HK-2 (cell line): ENCODE measurements at regions not wholly inside any gene's neighbourhood (a gene's known extent, or its start where the extent isn't known, plus 50 kb on each side); places are given as distances from the start of the nearest gene placed in this dataset.
"Not testable (repeated sequence)": the region's sequence is repeated elsewhere in the genome, so short reads cannot be mapped to it uniquely, and the experiment has no call there.

Experiments
- DNase-seq: peaks from one replicate; pipeline ENCODE4 v3.0.0-alpha.2; 2018; ENCODE audit not compliant: unreplicated experiment

- not testable (repeated sequence) for DNase-seq
Observed at GRCh38 chr6:71360556-71361335, 72.1 kb downstream of the OGFRL1 start.

DNA sequence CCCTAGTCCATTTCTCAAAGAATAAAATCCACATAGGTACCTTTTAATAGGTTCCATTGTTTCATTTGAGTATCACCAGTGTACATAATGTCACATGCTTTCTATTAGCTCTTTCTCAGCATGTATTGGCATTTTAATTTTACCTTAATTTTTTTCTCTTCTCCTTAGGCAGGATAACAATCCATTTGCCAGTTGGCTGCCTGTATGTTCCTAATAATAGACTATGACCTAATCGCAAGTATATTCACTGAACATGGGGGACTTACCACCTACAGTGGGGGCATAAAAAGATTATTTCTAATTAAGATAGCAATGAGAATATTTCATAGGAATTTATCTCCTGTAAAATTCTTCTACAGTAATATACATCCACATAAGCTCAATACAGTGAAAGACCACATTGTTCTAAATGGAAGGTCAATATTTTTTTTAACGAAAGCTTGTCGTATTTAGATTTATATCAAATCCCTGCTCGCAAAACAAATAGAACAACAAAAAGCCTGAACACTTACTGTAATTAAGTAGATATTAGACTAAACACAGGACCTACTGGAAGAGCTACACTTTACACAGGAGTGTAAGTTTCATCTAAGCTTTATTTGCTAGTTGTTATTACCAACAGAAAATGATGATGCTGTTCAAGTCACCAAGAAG, 76.4 kb downstream of the OGFRL1 start:
- no peak for DNase-seq

GRCh38 chr6:71367756-71368155, 79.1 kb downstream of the OGFRL1 start:
- DNase-seq: no peak

GRCh38 chr6:71368284-71368683, 79.7 kb downstream of the OGFRL1 start:
- DNase-seq: no peak

DNA sequence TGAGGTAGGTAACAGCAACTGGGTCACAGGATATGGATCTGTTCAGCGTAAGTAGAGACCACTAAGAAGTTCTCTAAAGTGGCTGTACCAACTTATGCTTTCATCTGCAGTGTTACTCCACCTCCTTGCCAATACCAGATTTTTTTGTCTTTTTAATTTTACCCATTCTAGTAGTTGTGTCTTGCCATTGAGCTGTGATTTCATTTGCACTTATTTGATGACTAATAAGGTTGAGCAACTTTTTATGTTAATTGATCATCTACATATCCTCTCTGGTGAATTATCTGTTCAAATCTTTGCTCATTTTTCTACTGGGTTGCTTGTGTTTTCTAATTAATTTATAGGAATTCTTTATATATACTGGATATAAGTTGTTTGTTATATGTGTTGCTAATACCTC, 82.9 kb downstream of the OGFRL1 start:
- DNase-seq: no peak

- no peak for DNase-seq
Observed at GRCh38 chr6:71373943-71374342, 85.3 kb downstream of the OGFRL1 start.

GRCh38 chr6:71375676-71376075, 87.1 kb downstream of the OGFRL1 start:
- no peak for DNase-seq

DNA sequence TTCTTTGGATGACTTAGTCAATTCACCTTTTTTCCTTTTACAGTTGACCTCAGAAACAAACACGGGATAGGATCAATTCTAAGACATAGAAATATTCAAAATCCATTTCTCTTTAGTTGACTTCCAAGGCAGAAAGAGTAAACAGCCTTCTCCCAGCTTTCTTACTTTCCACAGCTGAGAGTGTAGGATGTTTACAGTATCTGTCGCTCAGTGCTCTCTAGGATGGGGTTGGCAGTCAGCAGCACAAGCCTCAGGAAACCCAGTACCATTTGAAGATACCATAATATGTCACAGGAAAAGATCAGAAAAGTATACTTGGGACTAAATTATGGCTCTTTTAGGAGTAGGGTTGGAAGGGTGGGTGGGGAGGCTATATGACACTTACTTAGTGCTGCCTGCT, 88.2 kb downstream of the OGFRL1 start:
- DNase-seq: no peak

GRCh38 chr6:71383476-71383875, 94.9 kb downstream of the OGFRL1 start:
- DNase-seq: no peak

DNA sequence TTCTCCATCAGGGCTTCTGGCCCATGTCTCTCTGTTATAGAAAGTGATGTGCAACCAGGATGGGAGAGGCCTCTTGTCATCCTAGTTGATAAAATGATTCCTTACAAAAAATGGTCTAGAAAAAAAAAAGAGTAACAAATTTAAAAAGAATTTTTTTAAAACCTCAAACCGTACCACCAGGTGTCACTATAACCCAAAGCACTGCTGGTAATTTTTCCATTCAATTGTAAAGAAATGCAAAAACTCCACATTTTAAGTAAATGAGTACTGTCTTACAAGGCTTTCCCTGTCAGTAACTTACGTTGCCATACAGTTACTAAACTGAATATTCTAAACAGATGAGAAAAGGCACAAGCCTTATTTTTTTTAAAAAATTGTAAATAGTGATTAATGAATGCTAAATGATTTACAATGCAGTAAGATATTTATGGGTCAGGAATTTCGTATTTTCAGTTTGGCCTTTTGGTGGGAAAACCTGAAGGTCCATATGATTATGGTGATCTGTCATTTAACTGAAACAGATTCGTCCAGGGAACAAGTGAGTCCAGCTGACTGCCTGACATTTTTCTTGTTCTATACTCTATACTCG, 95.4 kb downstream of the OGFRL1 start:
- DNase-seq: no peak

DNA sequence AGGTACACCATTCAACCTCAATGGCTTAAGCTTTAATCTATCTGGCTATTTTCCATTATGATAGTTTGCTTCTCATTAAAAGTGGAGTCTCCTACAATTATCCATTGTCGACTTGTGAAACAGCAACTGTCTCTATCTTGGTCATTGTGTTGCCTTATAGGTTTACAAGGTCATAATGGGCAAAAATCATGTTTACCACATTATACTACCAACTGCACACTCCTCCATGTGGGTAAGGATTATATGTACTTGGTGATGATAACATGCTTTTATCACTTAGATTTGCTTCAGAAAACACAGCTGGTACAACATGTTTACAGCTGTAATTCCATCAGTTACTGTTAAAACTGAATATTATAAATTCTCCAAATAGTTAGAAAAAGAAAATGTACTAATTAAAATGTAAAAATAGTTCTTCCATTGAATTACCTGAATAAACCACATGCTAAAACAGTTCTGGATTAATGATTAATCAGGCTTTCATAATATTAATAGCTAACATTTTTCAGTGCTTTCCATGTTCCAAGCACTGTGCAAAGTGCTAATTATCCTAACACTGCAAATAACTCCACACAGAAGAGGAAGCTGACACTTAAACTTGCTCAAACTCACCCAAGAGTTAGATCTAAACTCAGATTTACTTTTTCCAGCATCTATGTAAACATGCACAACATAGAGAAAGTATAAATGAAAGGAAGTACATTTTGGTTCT, 96.7 kb downstream of the OGFRL1 start:
- DNase-seq: no peak

DNA sequence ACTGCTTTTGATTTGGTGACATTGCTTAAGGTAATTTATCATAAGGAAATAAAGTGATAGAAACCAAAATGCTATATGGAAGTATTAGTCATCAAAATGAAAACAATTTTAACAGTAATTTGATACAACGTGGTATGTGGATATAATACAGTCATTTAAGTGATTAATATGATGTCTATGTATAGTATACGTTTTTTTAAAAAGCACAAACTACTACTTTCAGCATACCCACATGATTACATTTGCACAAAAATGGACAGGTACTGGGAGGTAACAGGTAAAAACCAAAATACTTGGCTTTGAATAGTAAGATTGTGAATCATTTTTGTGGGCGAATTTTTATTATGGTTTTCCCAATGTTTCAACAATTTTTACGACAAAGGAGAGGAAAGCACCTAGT, 97.6 kb downstream of the OGFRL1 start:
- no peak for DNase-seq

- DNase-seq: no peak
Observed at GRCh38 chr6:71387179-71387578, 98.6 kb downstream of the OGFRL1 start.

- no peak for DNase-seq
Observed at GRCh38 chr6:71388068-71388744, 99.6 kb downstream of the OGFRL1 start.

DNA sequence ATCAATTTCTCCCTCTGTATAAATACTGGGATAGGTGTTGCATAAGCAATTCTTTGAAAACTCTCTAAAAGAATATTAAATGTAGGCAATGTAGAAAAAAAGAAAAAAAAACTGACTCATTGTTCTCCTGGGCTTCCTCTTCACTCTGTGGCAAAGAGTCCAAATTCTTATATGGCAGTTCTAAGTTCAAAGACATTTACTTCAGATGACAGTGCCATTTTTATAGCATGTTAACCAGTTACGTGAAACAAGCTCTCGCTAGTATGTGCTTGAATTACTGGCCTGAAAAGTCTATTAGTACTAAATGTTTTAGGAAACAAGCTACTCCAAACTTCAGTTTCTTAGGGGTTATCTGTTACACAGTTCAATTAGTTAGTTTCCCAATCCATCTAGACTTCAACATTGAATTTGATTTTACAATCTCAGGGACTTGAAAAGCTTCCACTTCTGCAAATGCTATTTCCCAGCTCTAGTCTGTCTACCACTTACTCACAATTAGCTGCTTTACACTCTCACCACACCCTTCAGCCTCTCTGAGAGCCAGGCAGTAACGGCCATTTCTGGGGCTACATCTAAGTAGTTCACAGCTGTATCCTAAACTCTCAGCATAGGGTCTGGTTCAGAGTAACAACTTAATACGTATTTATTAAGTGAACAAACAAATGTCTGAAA, 100.4 kb downstream of the OGFRL1 start:
- no peak for DNase-seq

GRCh38 chr6:71391126-71391525, 102.5 kb downstream of the OGFRL1 start:
- DNase-seq: no peak

- no peak for DNase-seq
Observed at GRCh38 chr6:71392276-71392675, 103.7 kb downstream of the OGFRL1 start.

- DNase-seq: no peak
Observed at GRCh38 chr6:71393471-71393870, 104.9 kb downstream of the OGFRL1 start.

- no peak for DNase-seq
Observed at GRCh38 chr6:71393981-71394432, 105.4 kb downstream of the OGFRL1 start.

DNA sequence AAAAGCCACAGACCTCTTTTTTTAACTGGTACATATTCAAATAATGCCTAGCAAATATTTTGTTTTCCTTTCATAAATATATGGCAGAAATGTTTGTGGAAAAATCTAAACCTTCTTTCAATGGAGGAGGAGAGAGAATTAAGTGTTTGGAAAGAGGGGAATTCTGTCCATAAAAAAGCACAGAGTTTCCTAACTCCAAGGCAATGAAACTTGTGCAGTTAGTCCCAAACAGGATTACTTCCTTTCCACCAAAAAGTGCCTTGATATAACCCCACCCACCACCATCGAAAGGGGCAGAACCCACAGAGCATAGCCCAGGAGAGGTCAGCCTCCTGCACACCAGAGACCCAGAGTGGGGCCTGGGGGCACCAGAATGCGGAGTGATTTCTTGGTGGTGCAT, 106.3 kb downstream of the OGFRL1 start:
- no peak for DNase-seq

DNA sequence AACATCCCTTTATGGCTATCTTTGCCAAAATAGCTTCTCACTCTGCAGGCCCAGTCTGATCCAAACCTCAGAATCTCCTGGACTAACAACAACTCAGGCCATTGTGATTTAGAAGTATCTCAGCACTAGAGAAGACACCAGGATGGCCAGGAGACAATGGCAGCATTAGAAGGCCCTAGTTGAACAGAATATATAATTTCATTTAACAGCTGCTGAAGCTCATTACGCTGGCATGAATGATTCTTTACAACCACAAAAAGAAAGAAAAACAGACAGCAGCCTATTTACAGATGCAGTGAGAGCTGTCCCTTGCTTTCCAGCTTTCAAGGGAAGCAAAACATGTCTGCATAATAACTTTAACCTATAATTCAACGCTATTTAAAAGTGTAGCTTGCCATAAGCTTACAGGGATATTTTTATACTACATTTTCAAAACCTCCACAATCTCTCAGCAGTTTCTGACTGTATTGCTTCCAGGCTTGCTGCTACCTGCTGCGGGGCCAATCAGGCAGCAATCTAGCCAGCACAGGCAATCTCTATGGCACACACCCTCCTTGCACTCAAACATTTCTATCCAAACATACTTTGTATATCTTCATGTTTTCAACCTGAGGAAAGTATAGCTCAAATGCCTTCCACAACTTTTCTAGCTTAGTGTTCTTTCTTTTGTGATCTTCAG, 107.3 kb downstream of the OGFRL1 start:
- DNase-seq: no peak
